ENCODE measurements at regions not wholly inside any gene's neighbourhood (a gene's known extent, or its start where the extent isn't known, plus 50 kb on each side); places are given as distances from the start of the nearest gene placed in this dataset.
"Not testable (repeated sequence)": the region's sequence is repeated elsewhere in the genome, so short reads cannot be mapped to it uniquely, and the experiment has no call there.

DNA sequence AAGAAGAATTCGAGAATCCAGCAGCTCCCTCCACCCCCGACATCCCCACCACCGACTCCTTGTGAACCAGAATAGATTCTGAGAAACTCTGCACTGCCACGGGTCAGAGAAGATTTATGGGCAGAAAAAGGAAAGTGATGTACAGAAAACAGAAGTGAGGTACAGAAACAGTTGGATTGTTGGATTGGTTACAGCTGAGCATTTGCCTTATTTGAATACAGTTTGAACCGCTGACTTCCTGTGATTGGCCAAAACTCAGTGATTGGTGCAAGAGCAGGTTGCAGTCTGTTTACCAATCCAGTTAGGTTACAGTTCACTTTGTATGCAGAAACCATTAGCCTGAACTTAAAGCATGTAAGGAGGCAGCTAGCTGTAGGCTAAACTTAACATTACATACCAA is 131.2 kb upstream of the HDDC2 start:
- no peak for DNase-seq

- no peak for DNase-seq
Observed at GRCh38 chr6:125434760-125435159, 133.0 kb upstream of the HDDC2 start.

- no peak for DNase-seq
Observed at GRCh38 chr6:125439512-125439911, 137.7 kb upstream of the HDDC2 start.

- peak; percentile 90 for DNase-seq
Observed at GRCh38 chr6:125444006-125444923, 142.5 kb upstream of the HDDC2 start.

DNA sequence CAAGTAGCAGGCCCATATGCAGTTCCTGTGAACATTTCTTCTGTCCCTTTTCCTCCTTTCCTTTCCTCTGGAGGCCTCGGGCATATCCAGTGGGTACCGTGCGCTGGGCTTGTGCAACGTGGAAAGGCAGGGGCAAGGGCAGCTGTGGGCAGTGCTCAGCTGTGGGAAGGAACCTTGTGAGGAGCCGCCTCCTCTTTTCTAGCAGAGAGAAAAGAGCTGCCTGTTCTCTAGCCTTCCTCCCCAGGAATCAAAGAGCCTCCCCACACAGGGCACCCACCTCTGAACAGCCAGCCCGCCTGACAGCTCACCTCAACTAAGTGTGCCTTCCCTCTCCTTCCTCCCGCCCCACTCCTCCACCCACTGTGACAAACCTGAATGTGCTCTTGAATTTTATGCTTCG is 143.3 kb upstream of the HDDC2 start:
- no peak for DNase-seq

DNA sequence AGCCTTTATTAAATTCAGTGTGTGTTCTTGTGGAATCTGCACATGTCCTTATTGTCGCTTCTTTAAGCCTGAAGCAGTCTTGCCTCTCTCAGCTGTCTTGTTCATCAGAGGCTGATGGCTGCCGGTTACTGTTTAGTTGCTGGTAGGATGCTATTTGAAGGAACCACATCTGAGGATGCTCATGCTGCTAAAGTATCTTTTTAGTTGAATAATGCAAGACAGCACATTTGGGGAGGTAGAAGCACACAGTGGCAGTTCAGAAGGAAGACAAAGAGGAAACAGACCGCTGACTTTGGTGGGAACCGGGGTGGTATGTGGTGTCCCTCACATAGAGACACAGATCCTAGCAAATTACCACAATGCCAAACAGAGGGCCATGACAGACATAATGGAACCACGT is 144.2 kb upstream of the HDDC2 start:
- no peak for DNase-seq

- no peak for DNase-seq
Observed at GRCh38 chr6:125451750-125452149, 150.0 kb upstream of the HDDC2 start.

DNA sequence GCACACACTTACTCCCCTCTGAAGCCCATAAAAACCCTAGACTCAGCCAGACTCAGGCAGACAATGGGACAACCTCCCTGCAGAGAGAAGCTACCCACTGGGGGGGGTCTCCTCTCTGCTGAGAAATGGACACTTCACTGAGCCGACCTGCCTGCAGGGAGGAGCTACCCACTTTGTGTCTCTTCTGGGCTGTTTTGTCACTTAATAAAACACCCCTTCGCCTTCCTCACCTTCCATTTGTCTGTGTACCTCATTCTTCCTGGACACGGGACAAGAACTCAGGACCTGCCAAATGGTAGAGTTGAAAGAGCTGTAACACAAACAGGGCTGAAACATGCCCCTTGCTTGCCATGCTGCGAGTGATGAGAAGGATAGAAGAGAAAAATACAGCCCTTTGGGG is 151.7 kb upstream of the HDDC2 start:
- DNase-seq = no peak

GRCh38 chr6:125454351-125454750 is 152.6 kb upstream of the HDDC2 start:
- DNase-seq = no peak

DNA sequence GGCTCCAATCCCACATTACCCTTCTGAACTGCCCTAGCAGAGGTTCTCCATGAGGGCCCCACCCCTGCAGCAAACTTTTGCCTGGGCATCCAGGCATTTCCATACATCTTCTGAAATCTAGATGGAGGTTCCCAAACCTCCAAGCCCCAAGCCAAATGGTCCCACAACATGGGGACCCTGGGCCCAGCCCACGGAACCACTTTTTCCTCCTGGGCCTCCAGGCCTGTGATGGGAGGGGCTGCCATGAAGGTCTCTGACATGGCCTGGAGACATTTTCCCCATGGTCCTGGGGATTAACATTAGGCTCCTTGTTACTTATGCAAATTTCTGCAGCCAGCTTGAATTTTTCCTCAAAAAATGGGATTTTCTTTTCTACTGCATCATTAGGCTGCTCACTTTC is 156.7 kb upstream of the HDDC2 start:
- not testable (repeated sequence) for DNase-seq

DNA sequence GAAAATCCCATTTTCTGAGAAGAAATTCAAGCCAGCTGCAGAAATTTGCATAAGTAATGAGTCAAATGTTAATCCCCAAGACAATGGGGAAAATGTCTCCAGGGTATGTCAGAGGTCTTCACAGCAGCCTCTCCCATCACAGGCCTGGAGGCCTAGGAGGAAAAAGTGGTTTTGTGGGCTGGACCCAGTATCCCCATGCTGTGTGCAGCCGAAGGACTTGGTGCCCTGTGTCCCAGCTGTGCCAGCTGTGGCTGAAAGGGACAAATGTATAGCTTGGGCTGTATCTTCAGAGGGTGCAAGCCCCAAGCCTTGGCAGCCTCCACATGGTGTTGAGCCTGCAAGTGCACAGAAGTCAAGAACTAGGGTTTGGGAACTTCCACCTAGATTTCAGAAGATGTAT is 163.6 kb upstream of the HDDC2 start:
- DNase-seq = not testable (repeated sequence)

DNA sequence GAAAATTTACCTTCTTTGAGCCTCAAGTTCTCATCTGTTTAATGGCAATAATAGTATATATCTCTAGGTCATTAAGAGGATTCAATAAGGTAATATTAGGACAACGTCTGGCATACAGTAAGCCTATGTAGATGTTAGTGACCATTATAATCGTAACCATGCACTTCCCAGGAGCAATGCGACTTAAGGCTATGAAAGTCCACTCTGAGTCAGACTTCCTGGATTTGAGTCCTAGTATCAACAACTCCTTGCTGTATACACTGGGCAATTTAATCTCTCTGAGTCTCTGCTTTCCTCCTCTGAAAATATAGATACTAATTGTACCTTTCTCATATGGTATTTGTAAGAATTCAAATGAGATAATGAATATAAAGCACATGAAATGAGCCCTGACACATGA is 168.1 kb upstream of the HDDC2 start:
- no peak for DNase-seq

DNA sequence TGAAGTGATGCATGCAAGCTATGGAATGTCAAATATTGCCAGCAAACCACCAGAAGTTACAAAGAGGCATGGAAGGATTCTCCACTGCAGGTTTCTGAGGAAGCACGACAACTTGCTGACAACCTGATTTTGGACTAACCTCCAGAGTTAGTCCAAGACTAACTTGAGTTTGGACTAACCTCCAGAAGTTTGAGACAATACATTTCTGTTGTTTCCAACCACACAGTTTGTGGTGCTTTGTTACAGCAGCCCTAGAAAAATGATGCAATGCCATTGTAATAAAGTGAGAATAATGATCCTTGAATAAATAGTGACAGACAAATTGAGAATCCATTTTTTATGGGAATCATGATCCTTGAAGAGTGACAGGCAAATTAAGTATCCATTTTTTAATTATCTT is 169.9 kb upstream of the HDDC2 start:
- DNase-seq = no peak

DNA sequence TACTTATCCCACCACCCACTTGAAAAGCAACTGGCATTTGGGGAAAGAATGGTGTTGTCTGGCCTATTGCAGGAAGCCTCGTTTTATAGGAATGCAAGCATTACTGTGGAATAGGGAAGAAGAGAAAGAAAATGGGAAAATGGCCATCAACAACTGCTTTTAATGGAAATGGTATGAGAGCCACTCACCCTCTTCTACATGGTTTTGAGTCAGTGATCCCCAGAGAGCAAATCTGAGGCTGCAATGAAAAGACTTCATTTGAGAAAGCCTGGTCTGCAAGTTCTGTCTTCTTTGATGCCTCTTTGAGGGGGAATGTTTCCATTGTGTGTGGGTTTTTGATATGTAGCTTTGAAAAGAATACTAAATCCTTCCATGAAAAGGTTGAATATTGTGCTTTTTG is 172.3 kb upstream of the HDDC2 start:
- no peak for DNase-seq

DNA sequence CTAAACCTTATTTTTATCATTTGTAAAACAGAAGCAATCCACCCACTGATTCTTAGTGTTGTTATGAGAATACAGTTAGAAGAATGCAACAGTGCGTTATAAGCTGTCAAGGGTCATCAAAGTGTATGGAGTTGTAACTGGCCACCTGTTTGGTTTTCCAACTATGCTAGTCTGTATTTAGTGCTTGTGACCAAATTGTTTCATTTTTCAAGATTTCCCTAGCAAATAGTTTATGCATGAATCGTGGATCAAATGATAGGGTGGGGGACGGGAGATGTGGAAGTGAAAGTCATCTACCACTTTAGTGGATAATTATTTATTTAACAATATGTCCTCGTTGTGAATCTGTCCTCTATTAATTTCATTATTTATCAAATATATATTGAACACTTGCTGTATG is 175.4 kb upstream of the HDDC2 start:
- no peak for DNase-seq

GRCh38 chr6:125477844-125478243 is 176.1 kb upstream of the HDDC2 start:
- no peak for DNase-seq

- no peak for DNase-seq
Observed at GRCh38 chr6:125480146-125480545, 178.4 kb upstream of the HDDC2 start.

GRCh38 chr6:125480571-125480970 is 178.8 kb upstream of the HDDC2 start:
- DNase-seq = no peak

DNA sequence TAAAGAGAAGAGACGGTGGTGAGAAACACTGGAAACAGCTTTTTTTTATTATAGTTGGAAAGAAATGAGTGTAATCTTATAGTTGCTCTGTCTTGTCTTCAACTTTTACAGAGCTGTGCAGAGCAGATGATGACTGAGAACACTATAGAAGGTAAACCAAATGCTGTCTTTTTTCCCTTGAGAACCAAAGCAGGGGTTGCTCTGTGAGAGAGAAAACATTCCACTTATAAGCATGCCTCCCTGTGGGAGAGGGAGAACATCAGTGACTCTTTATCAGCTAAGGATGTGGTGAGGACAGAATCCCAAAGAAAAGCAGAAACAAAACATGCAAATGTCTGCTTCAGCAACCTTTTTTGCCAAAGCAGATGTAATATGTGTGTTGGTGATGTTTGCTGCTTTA is 179.3 kb upstream of the HDDC2 start:
- DNase-seq = no peak

DNA sequence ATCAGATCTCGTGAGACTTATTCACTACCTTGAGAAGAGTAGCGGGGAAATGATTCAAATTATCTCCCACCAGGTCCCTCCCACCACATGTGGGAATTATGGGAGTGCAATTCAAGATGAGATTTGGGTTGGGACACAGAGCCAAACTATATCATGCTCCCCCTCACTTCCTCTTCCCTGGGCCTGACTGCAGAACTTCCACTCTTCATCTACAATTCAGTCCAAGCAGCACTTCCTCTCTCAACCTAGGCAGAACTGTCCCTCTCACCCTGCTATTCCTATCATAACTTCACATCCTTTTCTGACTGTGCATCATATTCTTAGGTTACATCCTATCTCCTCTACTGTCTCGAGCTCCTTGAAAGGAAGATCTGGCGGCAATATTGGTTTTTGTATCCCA is 184.0 kb upstream of the HDDC2 start:
- DNase-seq = no peak

GRCh38 chr6:125486881-125487280 is 185.1 kb upstream of the HDDC2 start:
- DNase-seq = no peak

DNA sequence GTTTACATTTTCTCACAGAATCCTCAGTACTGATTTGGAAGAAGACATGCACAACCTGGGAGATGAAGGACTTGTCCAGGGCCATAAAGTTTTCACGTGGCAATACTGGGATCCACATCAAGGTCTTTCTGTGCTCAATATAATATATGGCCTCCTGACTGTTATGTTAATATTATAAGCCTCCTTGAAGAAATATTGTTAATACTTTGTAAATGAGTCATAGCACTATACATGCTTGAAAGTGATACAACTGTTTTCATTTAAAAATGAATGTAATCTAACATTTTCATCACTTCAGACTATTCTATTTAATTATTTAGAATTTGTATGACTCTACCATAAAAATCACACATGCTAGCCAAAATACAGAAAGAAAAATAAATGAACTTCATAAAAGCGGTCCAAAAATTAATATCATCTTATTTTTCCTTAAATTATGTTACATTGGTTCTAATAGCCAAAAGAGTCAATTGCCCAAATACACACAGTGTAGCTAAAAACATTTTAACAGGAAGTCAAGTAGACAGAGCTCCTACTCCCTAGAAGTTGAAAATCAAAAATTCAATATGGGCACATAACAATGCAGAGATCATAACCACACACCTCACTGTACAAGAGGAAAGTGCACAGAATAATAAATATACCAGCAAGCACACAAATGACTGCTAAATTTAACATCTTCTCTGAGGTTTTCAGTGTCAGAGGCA is 188.0 kb upstream of the HDDC2 start:
- DNase-seq = no peak

GRCh38 chr6:125491860-125492618 is 190.3 kb upstream of the HDDC2 start:
- no peak for DNase-seq

GRCh38 chr6:125498606-125499005 is 196.8 kb upstream of the HDDC2 start:
- DNase-seq = no peak

Measured in NCI-H82 (cell line).